ENCODE measurements at regions not wholly inside any gene's neighbourhood (a gene's known extent, or its start where the extent isn't known, plus 50 kb on each side); places are given as distances from the start of the nearest gene placed in this dataset.
A peak's percentile ranks its signal among the peaks of the same experiment; 100 is the strongest.
"Not testable (repeated sequence)": the region's sequence is repeated elsewhere in the genome, so short reads cannot be mapped to it uniquely, and the experiment has no call there.

DNA sequence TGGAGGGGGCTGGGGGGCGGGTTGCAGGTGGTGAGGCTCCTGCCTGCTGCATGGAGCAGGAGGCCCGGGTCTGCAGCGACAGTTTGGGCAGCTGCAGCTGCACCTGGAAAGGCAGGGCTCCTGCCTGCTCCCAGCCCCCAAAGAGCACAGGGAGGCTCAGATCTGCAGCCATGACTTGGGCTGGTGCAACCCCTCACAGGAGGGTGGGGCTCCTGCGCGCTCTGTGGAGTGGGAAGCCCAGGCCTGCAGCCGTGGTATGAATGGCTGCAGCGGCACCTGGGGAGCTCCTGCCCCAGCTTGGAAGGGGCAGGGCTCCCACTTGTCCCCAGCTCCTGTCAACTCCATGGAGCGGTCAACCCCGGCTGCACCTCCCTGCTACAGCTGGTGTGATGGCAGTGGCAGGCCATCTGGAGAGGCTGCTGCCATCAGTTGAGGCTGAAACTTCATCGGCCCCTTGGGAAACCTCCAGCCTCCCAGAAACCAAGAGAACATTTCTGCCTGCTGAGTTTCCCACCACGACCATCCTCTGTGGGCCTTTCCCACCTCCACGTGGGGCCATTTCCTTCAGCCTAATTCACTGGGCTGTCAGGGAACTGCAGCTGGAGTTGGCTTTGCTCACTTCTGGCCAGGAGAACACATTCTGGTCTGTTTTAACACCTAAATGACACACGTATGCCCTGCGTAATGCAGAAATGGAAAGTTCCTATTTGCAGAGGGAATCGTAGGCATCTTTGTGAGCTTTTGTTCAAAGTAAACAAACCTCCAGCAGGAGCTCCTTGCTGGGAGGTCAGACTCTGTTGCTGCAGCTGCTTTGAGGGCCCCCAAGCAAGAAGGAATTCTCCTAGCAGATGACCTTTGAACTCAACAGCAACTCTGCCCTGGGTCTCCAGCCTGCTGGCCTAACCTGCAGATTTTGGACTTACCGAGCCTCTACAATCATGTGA, 429.0 kb downstream of the PREX1 start:
- no peak for DNase-seq

DNA sequence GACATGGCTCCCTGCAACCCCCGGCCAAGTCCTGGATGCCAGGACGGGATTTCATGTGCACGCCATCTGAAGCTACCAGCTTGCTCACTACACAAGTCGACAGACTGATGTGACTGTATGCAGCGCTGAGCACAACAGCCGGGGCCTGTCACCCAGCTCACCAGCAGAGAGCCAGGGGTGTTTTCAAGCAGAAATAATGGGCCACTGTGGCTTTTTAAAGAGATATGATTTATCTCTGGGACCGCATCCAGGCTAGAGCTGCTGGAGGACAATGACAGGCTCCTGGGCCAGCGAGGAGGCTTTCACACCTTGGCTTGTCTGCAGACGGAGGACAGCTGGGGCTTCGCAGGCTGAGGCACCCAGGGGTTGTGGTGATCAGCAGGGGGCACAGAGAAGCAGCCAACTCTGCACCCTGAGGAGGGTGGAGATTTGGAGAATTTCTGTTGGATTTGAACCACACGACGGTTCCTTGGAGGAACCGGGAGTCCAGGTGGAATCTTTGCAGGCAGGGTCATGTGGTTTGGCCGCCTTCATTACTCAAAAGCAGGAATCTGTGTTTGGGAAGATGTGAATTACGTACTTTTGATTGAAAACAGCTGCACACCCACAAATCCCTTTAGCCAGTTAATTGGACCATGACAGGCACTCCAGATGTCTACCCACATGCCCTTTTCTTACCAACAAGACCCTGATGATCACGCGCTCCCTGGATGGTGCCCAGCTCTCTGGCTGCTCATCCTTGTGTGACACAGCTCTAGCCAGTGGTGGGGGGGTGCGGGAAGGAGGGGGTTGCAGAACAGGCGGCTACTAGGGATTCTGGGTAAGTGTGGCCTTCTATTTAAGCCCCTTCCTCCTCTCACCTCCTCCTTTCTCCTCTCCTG, 430.6 kb downstream of the PREX1 start:
- DNase-seq = not testable (repeated sequence)

GRCh38 chr20:48395816-48396546, 431.8 kb downstream of the PREX1 start:
- no peak for DNase-seq

DNA sequence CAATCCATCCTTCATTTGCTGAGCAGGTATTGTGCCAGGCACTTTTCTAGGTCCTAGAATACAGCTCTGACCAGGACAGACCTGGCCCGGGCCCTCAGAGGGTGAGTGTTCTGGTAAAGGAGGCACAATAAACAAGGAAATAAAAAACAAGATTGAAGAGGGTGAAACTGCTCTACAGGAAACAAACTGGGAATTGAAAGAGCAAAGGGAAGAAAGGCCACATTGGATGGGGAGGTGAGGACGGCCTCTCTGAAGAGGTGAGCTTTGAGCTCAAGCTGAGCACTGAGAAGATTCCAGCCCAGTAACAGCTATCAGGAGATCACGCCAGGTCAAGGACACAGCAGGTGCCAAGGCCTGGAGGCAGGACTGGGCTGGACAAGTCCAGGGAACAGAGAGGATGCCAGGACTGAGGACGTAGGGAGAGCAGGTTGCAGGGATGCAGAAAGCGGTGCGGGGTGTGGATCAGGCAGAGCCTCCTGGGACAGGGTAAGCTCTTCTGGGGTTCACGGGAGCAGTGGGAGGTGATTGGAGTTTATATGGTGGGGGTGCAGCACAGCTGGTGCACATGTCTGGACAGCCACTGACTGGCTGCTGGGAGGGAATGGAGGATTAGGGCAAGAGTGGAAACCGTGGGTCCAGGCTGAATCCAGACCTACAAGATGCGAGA, 433.3 kb downstream of the PREX1 start:
- no peak for DNase-seq

DNA sequence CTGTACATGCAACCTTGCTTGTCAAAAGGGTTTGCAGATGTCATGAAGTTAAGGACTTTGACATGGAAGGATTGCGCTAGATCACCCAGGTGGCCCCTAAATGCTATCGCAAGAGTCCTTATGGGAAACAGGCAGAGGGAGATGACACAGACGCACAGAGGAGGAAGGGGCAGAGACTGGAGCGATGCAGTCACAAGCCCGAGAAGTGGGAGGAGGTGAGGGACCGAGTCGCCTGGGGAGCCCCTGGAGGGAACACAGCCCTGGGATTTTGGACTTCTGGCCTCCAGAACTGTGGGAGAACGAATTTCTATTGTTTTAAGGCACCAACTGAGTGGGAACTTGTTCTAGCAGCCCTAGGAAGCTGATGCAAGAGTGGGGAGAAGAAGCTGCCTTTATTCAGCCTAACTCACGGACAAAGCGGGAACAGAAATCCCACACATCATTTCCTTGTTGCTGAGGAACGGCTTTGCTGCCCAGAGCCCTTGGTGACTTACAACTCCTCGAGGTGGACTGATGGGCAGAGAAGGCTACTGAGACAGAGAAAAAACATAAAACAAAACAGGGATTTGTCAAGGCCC, 434.0 kb downstream of the PREX1 start:
- DNase-seq = no peak

DNA sequence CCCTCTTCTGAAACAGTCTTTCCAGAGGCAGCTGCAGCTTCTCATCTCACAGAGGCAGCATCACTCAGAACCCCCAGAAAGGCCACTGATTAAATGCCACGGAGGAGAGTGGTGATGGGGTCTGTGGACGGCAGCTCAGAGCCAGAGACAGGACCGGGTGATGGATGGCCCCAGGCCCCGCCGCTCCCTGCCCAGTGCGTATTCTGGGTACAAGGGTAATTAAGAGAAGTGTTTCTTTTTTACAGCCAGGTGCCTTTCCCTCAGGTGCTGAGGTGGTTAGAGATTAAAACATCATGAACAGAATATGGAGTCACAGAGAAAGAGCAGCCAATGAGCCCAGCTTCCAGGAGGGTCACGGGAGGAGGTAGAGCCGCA, 434.5 kb downstream of the PREX1 start:
- no peak for DNase-seq

GRCh38 chr20:48392407-48393310, 435.1 kb downstream of the PREX1 start:
- no peak for DNase-seq

- DNase-seq = no peak
Measured at GRCh38 chr20:48390981-48391380, 436.8 kb downstream of the PREX1 start.

DNA sequence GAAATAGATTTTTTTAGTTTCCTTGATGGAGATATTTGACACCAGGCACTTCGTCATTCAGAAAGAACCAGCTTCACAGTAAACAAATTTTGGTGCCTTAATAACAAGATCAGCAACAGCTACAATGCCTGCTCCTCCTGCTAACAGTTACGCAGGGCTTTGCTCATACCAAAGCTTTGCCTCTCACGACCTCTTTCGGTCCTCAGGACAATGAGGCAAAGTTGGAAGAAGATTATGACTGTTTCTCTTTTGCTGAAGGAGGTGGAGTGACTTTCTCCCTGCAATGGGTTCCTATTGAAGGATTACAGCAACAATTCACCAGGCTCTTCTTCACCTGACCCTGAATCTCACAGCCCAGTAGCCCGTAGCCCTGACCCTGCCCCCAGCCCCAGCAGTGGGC, 440.1 kb downstream of the PREX1 start:
- DNase-seq = no peak

- DNase-seq = no peak
Measured at GRCh38 chr20:48385527-48385926, 442.3 kb downstream of the PREX1 start.

- DNase-seq = no peak
Measured at GRCh38 chr20:48385114-48385513, 442.7 kb downstream of the PREX1 start.

- peak; percentile 44 for DNase-seq
Measured at GRCh38 chr20:48384147-48384818, 443.5 kb downstream of the PREX1 start.

GRCh38 chr20:48383252-48383651, 444.5 kb downstream of the PREX1 start:
- DNase-seq = no peak

GRCh38 chr20:48382304-48382703, 445.5 kb downstream of the PREX1 start:
- no peak for DNase-seq

DNA sequence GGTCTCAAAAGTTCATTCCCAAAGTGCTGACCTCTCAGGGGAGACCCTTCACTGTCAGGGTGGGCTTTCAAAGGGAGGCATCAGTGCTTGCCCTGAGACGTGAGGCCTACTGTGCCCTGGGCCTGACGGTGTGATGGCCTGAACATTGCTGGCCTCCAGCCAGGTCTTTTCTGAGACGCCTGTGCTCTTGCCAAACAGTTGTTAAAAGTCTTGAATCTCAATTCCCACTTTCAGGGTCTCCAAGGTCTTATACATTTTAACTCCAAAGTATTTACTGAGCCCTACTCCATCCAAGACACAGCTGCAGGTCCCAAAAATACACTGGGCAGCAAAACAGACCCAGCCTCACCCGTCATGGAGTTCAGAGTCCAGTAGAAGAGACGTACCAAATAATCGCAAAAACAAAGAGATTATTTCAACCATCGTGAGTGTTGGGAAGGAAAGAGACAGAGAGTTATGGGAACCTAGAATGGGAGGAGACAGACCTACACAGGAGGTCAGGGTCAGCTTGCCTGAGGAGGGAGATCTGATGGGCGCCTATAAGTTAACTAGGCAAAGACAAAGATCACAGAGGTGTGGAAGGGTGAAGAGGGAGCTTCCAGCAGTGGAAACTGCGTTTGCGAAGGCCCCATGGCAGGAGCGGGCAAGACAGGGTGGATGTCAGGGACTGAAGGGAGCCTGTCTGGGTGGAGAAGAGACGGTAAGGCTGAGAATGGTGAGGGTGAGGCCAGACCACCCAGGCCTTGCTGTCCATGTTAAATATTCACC, 446.3 kb downstream of the PREX1 start:
- no peak for DNase-seq

- DNase-seq = no peak
Measured at GRCh38 chr20:48380661-48381060, 447.1 kb downstream of the PREX1 start.

DNA sequence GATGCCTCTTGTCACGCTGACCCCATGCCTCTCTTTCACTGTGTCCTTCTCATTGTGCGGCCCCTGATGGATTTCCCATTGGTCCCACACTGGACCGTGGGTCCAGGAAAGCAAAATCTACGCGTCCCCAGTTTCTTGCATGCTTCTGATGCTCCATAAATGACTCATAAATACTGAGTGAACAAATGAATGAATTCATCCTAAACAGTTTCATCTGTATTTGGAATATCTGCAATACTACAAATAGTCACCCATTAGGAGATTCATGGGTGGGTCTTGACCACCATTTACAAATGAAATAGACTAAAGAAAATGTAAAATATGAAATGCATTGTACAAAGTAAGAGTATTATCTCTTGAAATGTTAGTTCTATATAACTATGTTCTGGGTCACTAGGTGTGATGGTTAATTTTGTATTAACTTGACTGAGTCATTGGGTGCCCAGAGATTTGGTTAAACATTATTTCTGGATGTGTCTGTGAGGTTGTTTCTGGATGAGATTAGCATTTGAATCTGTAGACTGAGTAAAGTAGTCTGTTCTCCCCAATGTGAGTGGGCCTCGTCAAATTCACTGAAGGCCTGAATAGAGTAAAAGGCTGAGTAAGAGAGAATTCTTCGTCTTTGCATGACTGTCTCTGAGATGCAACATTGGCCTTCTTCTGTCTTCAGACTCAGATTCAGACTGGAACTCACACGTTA, 448.7 kb downstream of the PREX1 start:
- DNase-seq = no peak

- no peak for DNase-seq
Measured at GRCh38 chr20:48377940-48378339, 449.9 kb downstream of the PREX1 start.

DNA sequence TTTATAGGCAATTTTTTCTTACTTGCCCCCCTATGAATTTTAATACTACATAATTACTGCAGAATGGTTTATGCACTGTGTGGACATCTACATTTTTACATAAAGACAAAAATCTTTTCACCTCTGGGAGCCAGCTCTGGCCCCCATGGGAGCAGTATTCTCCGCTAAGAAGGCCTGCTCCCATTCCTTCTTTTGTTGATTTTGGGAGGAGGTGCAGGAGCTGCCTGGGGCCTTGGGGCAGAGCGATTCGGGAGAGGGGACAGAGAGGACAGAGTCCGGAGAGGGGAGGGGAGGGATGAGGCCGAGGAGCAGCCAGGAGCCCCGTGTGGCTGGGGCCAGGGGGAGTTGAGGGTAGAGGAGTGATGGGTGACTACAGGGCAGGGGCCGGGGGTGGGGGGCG, 452.0 kb downstream of the PREX1 start:
- DNase-seq = no peak

Data from hematopoietic multipotent progenitor cell treated with erythropoietin and hydrocortisone succinate and interleukin-3 and kit ligand, for 4 days (in vitro differentiated cells).